Loucy (cell line): ENCODE measurements at regions not wholly inside any gene's neighbourhood (a gene's known extent, or its start where the extent isn't known, plus 50 kb on each side); places are given as distances from the start of the nearest gene placed in this dataset.
A peak's percentile ranks its signal among the peaks of the same experiment; 100 is the strongest.

Source experiments
- H2AFZ ChIP-seq: fragments of 200-600 bp; sonication (generic); 2 replicates; pipeline ENCODE4 v1.6.0; 2016; ENCODE audit warnings: antibody characterized with exemption, mild to moderate bottlenecking, low read length, moderate library complexity
- H3F3A ChIP-seq: fragments of 200-600 bp; 2 replicates; pipeline ENCODE4 v1.6.0; 2016; ENCODE audit warnings: antibody characterized with exemption, low read depth, mild to moderate bottlenecking
- H3K27me3 ChIP-seq: fragments of 200-600 bp; sonication (generic); 2 replicates; pipeline ENCODE4 v1.6.1; 2014; ENCODE audit warnings: low read length, mild to moderate bottlenecking; ENCODE audit not compliant: insufficient read depth, poor library complexity, severe bottlenecking
- H3K36me3 ChIP-seq: fragments of 200-600 bp; sonication (generic); 2 replicates; pipeline ENCODE4 v1.6.1; 2016; ENCODE audit warnings: low read length; ENCODE audit not compliant: insufficient read depth
- H3K4me1 ChIP-seq: fragments of 200-600 bp; sonication (generic); 2 replicates; pipeline ENCODE4 v1.5.1; 2014; ENCODE audit warnings: low read length, mild to moderate bottlenecking; ENCODE audit not compliant: insufficient read depth, poor library complexity, severe bottlenecking
- H3K4me2 ChIP-seq: fragments of 200-600 bp; sonication (generic); 2 replicates; pipeline ENCODE4 v1.6.0; 2014; ENCODE audit warnings: antibody characterized with exemption, low read length, low read depth, mild to moderate bottlenecking; ENCODE audit not compliant: poor library complexity, severe bottlenecking
- H3K4me3 ChIP-seq: fragments of 200-600 bp; sonication (generic); 2 replicates; pipeline ENCODE4 v1.5.1; 2014; ENCODE audit warnings: low read length, mild to moderate bottlenecking, mixed read lengths; ENCODE audit not compliant: poor library complexity, severe bottlenecking
- H3K79me2 ChIP-seq: fragments of 200-600 bp; sonication (generic); 2 replicates; pipeline ENCODE4 v1.6.1; 2014; ENCODE audit warnings: low read length; ENCODE audit not compliant: insufficient read depth
- H3K9ac ChIP-seq: fragments of 200-600 bp; sonication (generic); 2 replicates; pipeline ENCODE4 v1.6.0; 2014; ENCODE audit warnings: mild to moderate bottlenecking, low read depth, low read length, moderate library complexity; ENCODE audit not compliant: poor library complexity, severe bottlenecking
- H3K9me2 ChIP-seq: fragments of 200-600 bp; sonication (generic); replicated peaks from 2 replicates; pipeline ENCODE4 v1.6.1; 2016; ENCODE audit warnings: low read depth, low read length, mixed read lengths
- H3K9me3 ChIP-seq: fragments of 200-600 bp; sonication (generic); 2 replicates; pipeline ENCODE4 v1.6.1; 2014; ENCODE audit warnings: mild to moderate bottlenecking, antibody characterized with exemption, low read length, low read depth; ENCODE audit not compliant: insufficient read depth
- H4K20me1 ChIP-seq: fragments of 200-600 bp; sonication (generic); 2 replicates; pipeline ENCODE4 v1.6.0; 2014; ENCODE audit warnings: antibody characterized with exemption, low read length, mild to moderate bottlenecking; ENCODE audit not compliant: insufficient read depth, poor library complexity, severe bottlenecking
- CTCF ChIP-seq: fragments of 200-600 bp; sonication (generic); conservative IDR thresholded peaks from 2 replicates; pipeline ENCODE4 v1.5.1; 2014; ENCODE audit warnings: mild to moderate bottlenecking, antibody characterized with exemption, low read length
- EZH2phosphoT487 ChIP-seq: fragments of 200-600 bp; IDR thresholded peaks from 2 replicates; pipeline ENCODE4 v1.6.1; 2018; ENCODE audit warnings: antibody characterized with exemption, mild to moderate bottlenecking, moderate library complexity, borderline replicate concordance

- Histone ChIP-seq H3K9me2 (no peaks in the 10 kb centered on the region), H3K4me1 (peaks cover 22% of the 10 kb centered on the region), H3K27me3 (no peaks in the 10 kb centered on the region), H3F3A (no peaks in the 10 kb centered on the region), H3K4me3 (no peak overlapping the region), H3K9me3 (no peaks in the 10 kb centered on the region), H4K20me1 (no peaks in the 10 kb centered on the region), H3K79me2 (no peaks in the 10 kb centered on the region), H2AFZ (no peak overlapping the region), H3K9ac (no peak overlapping the region), H3K4me2 (no peak overlapping the region), H3K36me3 (no peaks in the 10 kb centered on the region)
- TF ChIP-seq EZH2phosphoT487 (no peak), CTCF (no peak)
Observed at GRCh38 chr3:152733584-152734119, 101.3 kb upstream of the P2RY1 start.

GRCh38 chr3:152737021-152737908, 97.7 kb upstream of the P2RY1 start:
- H3K4me2 ChIP-seq = peak overlapping the region; percentile 42
- peak overlapping the region; percentile 3; the same call in 1 of the 2 replicates for H2AFZ ChIP-seq
- H3K79me2 ChIP-seq = no peaks in the 10 kb centered on the region
- H3K9ac ChIP-seq = no peak overlapping the region
- H3K36me3 ChIP-seq = no peaks in the 10 kb centered on the region
- TF ChIP-seq EZH2phosphoT487 (no peak), CTCF (no peak)
- H3K9me2 ChIP-seq = no peaks in the 10 kb centered on the region
- H4K20me1 ChIP-seq = no peaks in the 10 kb centered on the region
- no peaks in the 10 kb centered on the region for H3K27me3 ChIP-seq
- H3K4me1 ChIP-seq = peaks cover 28% of the 10 kb centered on the region
- H3K9me3 ChIP-seq = no peaks in the 10 kb centered on the region
- no peaks in the 10 kb centered on the region for H3F3A ChIP-seq
- no peak overlapping the region for H3K4me3 ChIP-seq

GRCh38 chr3:152738656-152739055, 96.3 kb upstream of the P2RY1 start:
- no peaks in the 10 kb centered on the region for H3K36me3 ChIP-seq
- no peaks in the 10 kb centered on the region for H3K79me2 ChIP-seq
- no peaks in the 10 kb centered on the region for H4K20me1 ChIP-seq
- H3K9ac ChIP-seq = no peak overlapping the region
- peaks cover 28% of the 10 kb centered on the region for H3K4me1 ChIP-seq
- H3K4me2 ChIP-seq = peak overlapping the region; percentile 18
- H3K4me3 ChIP-seq = peak overlapping the region; percentile 0
- peak overlapping the region; percentile 41; the same call in 1 of the 2 replicates for H2AFZ ChIP-seq
- H3K9me2 ChIP-seq = no peaks in the 10 kb centered on the region
- H3K9me3 ChIP-seq = no peaks in the 10 kb centered on the region
- no peaks in the 10 kb centered on the region for H3K27me3 ChIP-seq
- H3F3A ChIP-seq = no peaks in the 10 kb centered on the region
- TF ChIP-seq CTCF (no peak), EZH2phosphoT487 (no peak)
